ENCODE measurements at regions not wholly inside any gene's neighbourhood (a gene's known extent, or its start where the extent isn't known, plus 50 kb on each side); places are given as distances from the start of the nearest gene placed in this dataset.

DNA sequence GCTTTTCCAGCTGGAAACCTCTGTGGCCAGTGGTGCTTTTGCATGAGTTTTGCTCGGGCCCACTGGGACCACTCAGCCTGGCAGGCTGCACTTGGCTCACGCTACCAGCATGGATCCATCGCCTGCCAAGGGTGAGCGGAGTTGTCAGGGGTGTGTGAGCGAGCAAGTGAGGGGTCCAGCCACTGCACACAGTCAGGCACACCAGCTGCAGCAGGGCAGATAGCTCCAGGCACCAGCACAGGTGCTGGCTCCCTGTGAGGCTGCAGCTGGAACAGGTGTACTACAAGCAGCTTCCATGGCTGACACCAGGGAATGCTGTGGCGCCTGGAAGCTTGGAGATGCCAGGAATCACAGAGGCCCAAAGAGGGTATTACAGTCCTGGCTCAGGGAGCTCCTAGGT lies 391.2 kb upstream of the SGCD start:
- H3K27ac ChIP-seq, result no peak overlapping the region
- TF ChIP-seq, protein P1, sequence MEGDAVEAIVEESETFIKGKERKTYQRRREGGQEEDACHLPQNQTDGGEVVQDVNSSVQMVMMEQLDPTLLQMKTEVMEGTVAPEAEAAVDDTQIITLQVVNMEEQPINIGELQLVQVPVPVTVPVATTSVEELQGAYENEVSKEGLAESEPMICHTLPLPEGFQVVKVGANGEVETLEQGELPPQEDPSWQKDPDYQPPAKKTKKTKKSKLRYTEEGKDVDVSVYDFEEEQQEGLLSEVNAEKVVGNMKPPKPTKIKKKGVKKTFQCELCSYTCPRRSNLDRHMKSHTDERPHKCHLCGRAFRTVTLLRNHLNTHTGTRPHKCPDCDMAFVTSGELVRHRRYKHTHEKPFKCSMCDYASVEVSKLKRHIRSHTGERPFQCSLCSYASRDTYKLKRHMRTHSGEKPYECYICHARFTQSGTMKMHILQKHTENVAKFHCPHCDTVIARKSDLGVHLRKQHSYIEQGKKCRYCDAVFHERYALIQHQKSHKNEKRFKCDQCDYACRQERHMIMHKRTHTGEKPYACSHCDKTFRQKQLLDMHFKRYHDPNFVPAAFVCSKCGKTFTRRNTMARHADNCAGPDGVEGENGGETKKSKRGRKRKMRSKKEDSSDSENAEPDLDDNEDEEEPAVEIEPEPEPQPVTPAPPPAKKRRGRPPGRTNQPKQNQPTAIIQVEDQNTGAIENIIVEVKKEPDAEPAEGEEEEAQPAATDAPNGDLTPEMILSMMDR (conservative IDR thresholded peaks at IDR 0.05), result no peak

DNA sequence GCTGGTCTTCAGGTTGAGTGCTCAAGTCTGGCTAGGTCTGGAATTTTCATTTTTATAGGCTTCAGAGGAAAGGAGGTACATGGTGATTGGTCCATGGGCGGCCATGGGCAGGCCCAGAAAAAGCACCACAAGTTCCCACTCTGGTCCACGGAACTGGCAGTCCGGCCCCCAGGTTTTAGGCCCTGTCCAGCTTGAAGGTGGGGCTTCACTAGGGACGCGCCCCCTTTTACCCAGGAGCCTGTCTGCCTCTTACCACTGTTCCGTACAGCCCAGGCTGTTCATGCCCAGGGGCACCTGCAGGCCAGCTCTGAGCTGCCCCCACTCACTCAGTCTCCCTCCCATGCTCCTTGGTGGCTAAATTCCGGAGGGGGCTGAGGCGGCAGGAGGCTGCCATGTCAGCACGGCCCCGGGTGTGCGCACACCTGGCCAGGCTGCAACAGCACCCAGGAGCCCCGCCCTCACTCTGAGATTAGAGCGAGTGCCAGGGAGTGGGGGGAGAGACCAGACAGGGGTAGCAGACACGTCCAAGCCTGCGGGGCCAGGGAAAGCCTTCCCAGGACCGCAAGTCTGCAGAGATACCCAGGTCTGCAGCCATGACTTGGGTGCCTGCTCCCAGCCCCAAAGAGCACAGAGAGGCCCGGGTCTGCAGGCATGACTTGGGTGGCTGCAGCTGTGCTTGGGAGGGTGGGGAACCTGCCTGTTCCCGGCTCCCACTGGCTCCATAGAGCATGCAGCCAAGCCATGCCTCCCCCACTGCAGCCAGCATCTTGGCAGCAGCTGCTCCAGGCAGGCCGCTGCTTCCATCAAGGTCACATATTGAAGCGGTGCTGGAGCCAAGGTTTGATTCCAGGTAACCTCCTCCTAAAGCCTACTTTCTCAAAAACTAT lies 390.2 kb upstream of the SGCD start:
- TF ChIP-seq, protein P1 (conservative IDR thresholded peaks at IDR 0.05), result no peak
- H3K27ac ChIP-seq, result no peak overlapping the region

DNA sequence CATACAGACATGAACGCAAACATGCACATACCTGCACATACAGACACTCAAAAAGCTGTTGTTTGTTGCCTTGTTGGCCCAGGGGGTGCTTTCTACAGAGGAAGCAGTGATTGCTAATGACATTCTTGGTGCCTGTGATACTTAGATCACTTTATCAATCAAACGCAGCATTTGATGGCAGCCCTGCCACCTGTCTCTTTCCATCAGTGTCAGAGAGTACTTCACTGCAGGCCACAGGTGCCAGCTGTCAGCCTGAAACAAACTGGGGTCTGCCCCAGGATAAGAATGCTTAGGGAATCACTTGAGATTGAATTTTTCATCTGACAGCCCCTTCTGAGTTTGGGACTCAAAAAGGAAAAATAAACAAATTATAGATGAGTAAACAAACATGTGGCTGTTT lies 388.9 kb upstream of the SGCD start:
- TF ChIP-seq, protein P1 (conservative IDR thresholded peaks at IDR 0.05), result no peak
- no peak overlapping the region for H3K27ac ChIP-seq

DNA sequence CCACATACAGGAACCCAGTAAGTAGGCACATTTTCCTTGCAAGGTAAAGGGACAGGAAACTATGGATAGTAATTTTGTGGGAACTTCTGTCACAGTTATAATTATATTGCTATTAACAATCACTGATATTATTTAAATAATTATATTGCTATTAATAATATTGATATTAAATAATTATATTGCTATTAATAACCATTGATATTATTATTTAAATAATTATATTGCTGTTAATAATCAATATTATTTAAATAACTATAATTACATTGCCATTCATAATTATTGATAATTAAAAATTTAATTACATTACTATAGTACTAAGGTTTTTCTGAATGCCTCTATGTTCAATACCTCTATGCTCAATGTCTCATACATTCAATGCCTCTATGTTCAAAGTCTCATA lies 385.6 kb upstream of the SGCD start:
- no peak overlapping the region for H3K27ac ChIP-seq
- TF ChIP-seq, protein P1 (conservative IDR thresholded peaks at IDR 0.05), result no peak

DNA sequence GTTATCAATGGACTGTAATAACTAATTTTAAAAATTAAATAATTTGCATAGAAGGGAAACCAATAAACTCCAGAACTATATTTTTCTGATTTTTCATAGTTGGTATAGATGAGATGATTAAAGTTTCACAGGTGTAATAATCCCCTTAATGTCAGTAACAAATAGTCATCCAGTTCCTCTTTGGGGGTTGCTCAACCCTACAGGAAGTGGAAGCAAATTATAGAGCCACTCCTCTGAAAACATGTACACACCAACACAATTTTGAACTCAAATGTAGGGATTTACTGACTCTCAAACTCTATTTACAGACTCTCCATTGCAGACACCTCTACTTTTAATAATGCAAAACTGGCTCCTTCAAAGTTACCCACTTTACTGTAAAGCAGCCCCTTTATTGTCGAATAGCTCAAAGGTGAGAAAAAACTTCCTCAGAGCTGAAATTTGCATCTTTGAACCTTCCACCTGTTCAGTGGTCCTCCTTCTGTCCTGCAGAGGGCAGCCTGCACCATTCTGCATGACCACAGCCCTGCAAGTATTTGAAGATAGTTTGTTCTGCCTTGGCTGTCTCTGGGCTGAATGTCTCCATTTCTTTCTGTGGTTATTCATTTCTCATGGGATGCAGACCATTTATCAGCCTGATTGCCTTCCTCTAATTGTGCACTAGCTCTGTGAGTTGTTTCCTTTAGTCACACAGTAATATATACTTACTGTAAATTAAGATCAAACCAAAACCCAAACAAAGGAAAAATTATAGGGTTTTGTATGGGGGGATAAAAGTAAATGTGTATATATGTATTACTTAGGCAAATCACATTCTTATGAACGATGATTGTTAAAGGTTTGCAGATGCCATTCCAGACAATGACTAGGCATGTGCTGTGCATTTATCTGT lies 383.2 kb upstream of the SGCD start:
- H3K27ac ChIP-seq, result no peak overlapping the region
- TF ChIP-seq, protein P1 (conservative IDR thresholded peaks at IDR 0.05), result peak; percentile 99

DNA sequence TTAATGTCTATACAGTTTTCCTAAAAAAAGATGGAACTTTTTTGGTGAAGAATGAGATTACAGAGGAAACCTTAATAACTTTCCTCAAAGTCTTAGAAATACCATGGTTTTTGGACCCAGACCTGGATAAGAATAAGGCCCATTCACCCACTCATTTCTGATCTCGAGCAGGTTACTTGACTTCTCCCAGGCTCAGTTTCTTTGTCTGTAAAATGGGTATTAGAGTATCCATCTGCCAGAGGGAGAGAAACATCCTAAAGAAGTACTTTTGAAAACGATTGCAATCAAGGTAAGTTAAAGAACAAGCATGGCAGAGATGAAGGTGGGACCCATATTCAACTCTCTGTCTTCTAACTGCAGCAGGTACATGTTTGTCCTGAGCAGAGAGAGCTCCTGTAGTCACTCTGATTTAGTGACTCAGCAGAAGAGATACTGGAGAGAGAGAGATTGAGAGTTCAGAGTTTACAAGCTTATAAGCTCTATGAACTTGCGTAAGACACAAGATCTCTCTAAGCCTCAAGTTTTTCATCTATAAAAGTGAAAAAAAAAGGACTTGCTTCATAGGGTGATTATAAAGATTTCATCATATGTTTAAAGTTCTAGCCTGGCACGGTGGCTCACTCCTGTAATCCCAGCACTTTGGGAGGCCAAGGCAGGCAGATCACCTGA lies 379.4 kb upstream of the SGCD start:
- H3K27ac ChIP-seq, result no peak overlapping the region

More for the DNA sequence above, 379.4 kb upstream of the SGCD start:
- TF ChIP-seq, protein P1 (conservative IDR thresholded peaks at IDR 0.05), result no peak
